ENCODE measurements at regions not wholly inside any gene's neighbourhood (a gene's known extent, or its start where the extent isn't known, plus 50 kb on each side); places are given as distances from the start of the nearest gene placed in this dataset.
A peak's percentile ranks its signal among the peaks of the same experiment; 100 is the strongest.

- TF ChIP-seq ZBTB11 (CRISPR knock-in tag; IDR thresholded peaks at IDR 0.05) (no peak), RBM34 (IDR thresholded peaks at IDR 0.05; ENCODE audit: borderline replicate concordance, insufficient read depth, low read length) (no peak), SIN3B (IDR thresholded peaks at IDR 0.05; ENCODE audit: low read depth) (no peak), FOXA1 (IDR thresholded peaks at IDR 0.05; ENCODE audit: borderline replicate concordance) (no peak), BRD4 (IDR thresholded peaks at IDR 0.05) (no peak), IRF1 (CRISPR knock-in tag; IDR thresholded peaks at IDR 0.05; ENCODE audit: borderline replicate concordance) (no peak), MCM2 (IDR thresholded peaks at IDR 0.05; ENCODE audit: low read depth) (no peak), CTBP1 (IDR thresholded peaks at IDR 0.05; ENCODE audit: borderline replicate concordance) (0 out of 2 replicates have a peak, but pooled peaks have one; percentile 8), ZNF12 (CRISPR knock-in tag; IDR thresholded peaks at IDR 0.05) (peak; percentile 73; the same call in 1 of the 2 replicates), NUFIP1 (IDR thresholded peaks at IDR 0.05; ENCODE audit: partially characterized antibody) (no peak), SREBF2 (CRISPR knock-in tag; IDR thresholded peaks at IDR 0.05) (no peak), ZNF253 (CRISPR knock-in tag; conservative IDR thresholded peaks at IDR 0.05) (no peak), ETV5 (CRISPR knock-in tag; IDR thresholded peaks at IDR 0.05; ENCODE audit: low read depth) (peak; percentile 60; the same call in 1 of the 2 replicates), GATAD2A (IDR thresholded peaks at IDR 0.05) (no peak), PHF20 (IDR thresholded peaks at IDR 0.05; ENCODE audit: partially characterized antibody) (no peak), SRSF1 (IDR thresholded peaks at IDR 0.05; ENCODE audit: low read depth, low read length) (no peak), PHB (CRISPR knock-in tag; IDR thresholded peaks at IDR 0.05) (0 out of 2 replicates have a peak, but pooled peaks have one; percentile 7), GATA2 (CRISPR knock-in tag; IDR thresholded peaks at IDR 0.05) (peak; percentile 66; the same call in 1 of the 2 replicates), PATZ1 (CRISPR knock-in tag; IDR thresholded peaks at IDR 0.05; ENCODE audit: borderline replicate concordance) (no peak), ZBTB17 (CRISPR knock-in tag; IDR thresholded peaks at IDR 0.05) (no peak), ZNF143 (CRISPR knock-in tag; IDR thresholded peaks at IDR 0.05) (0 out of 2 replicates have a peak, but pooled peaks have one; percentile 38), BHLHE40 (IDR thresholded peaks at IDR 0.05; ENCODE audit: low read length) (no peak)
Observed at GRCh38 chr22:19607192-19608002, 83.2 kb upstream of the CLDN5 start (continued).
